ENCODE measurements at regions not wholly inside any gene's neighbourhood (a gene's known extent, or its start where the extent isn't known, plus 50 kb on each side); places are given as distances from the start of the nearest gene placed in this dataset.
"Not testable (repeated sequence)": the region's sequence is repeated elsewhere in the genome, so short reads cannot be mapped to it uniquely, and the experiment has no call there.

GRCh38 chr13:76663592-76664335, 222.4 kb downstream of the KCTD12 start:
- no peak for DNase-seq (ENCODE audit: extremely low spot score, unreplicated experiment)
- Mint-ChIP-seq H3K9me3 (ENCODE audit: unreplicated experiment) (no peaks in the 10 kb centered on the region), H3K36me3 (ENCODE audit: unreplicated experiment) (no peaks in the 10 kb centered on the region), H3K27me3 (ENCODE audit: unreplicated experiment) (peaks cover 36% of the 10 kb centered on the region), H3K4me3 (ENCODE audit: unreplicated experiment) (no peak overlapping the region), H3K4me1 (ENCODE audit: unreplicated experiment) (no peaks in the 10 kb centered on the region), H3K27ac (ENCODE audit: unreplicated experiment) (no peak overlapping the region)
- no peak for TF ChIP-seq CTCF (IDR thresholded peaks at IDR 0.05)

GRCh38 chr13:76659074-76659473, 227.1 kb downstream of the KCTD12 start:
- not testable (repeated sequence) for H3K4me1 Mint-ChIP-seq (ENCODE audit: unreplicated experiment); H3K36me3 Mint-ChIP-seq (ENCODE audit: unreplicated experiment); H3K9me3 Mint-ChIP-seq (ENCODE audit: unreplicated experiment); H3K4me3 Mint-ChIP-seq (ENCODE audit: unreplicated experiment); DNase-seq (ENCODE audit: extremely low spot score, unreplicated experiment); H3K27ac Mint-ChIP-seq (ENCODE audit: unreplicated experiment)
- H3K27me3 Mint-ChIP-seq (ENCODE audit: unreplicated experiment) = peaks cover 17% of the 10 kb centered on the region

GRCh38 chr13:76656500-76656899, 229.7 kb downstream of the KCTD12 start:
- no peak for DNase-seq (ENCODE audit: extremely low spot score, unreplicated experiment)
- no peak overlapping the region for H3K4me3 Mint-ChIP-seq (ENCODE audit: unreplicated experiment)
- no peak for TF ChIP-seq CTCF (IDR thresholded peaks at IDR 0.05)
- H3K27me3 Mint-ChIP-seq (ENCODE audit: unreplicated experiment) = peaks cover 5% of the 10 kb centered on the region
- no peaks in the 10 kb centered on the region for H3K9me3 Mint-ChIP-seq (ENCODE audit: unreplicated experiment)
- H3K27ac Mint-ChIP-seq (ENCODE audit: unreplicated experiment) = no peak overlapping the region
- H3K4me1 Mint-ChIP-seq (ENCODE audit: unreplicated experiment) = no peaks in the 10 kb centered on the region
- H3K36me3 Mint-ChIP-seq (ENCODE audit: unreplicated experiment) = no peaks in the 10 kb centered on the region

GRCh38 chr13:76656056-76656455, 230.1 kb downstream of the KCTD12 start:
- no peaks in the 10 kb centered on the region for H3K4me1 Mint-ChIP-seq (ENCODE audit: unreplicated experiment)
- no peak overlapping the region for H3K27ac Mint-ChIP-seq (ENCODE audit: unreplicated experiment)
- H3K9me3 Mint-ChIP-seq (ENCODE audit: unreplicated experiment) = no peaks in the 10 kb centered on the region
- no peak for TF ChIP-seq CTCF (IDR thresholded peaks at IDR 0.05)
- no peaks in the 10 kb centered on the region for H3K36me3 Mint-ChIP-seq (ENCODE audit: unreplicated experiment)
- H3K27me3 Mint-ChIP-seq (ENCODE audit: unreplicated experiment) = peaks cover 5% of the 10 kb centered on the region
- H3K4me3 Mint-ChIP-seq (ENCODE audit: unreplicated experiment) = no peak overlapping the region
- DNase-seq (ENCODE audit: extremely low spot score, unreplicated experiment) = no peak

GRCh38 chr13:76654263-76654662, 231.9 kb downstream of the KCTD12 start:
- Mint-ChIP-seq H3K27me3 (ENCODE audit: unreplicated experiment) (peaks cover 9% of the 10 kb centered on the region), H3K4me1 (ENCODE audit: unreplicated experiment) (no peaks in the 10 kb centered on the region), H3K36me3 (ENCODE audit: unreplicated experiment) (no peaks in the 10 kb centered on the region), H3K9me3 (ENCODE audit: unreplicated experiment) (no peaks in the 10 kb centered on the region), H3K27ac (ENCODE audit: unreplicated experiment) (no peak overlapping the region), H3K4me3 (ENCODE audit: unreplicated experiment) (no peak overlapping the region)
- DNase-seq (ENCODE audit: extremely low spot score, unreplicated experiment) = no peak
- no peak for TF ChIP-seq CTCF (IDR thresholded peaks at IDR 0.05)
